B cell (primary cell): ENCODE measurements at regions not wholly inside any gene's neighbourhood (a gene's known extent, or its start where the extent isn't known, plus 50 kb on each side); places are given as distances from the start of the nearest gene placed in this dataset.

Source experiments
- EZH2 ChIP-seq: IDR thresholded peaks from 2 replicates; pipeline ENCODE4 v1.6.1; 2012; ENCODE audit warnings: borderline replicate concordance, low read depth, mild to moderate bottlenecking, moderate library complexity, low read length; ENCODE audit not compliant: insufficient read depth, poor library complexity, severe bottlenecking
- TF ChIP-seq, protein P1 (sequence below): fragments of 200-600 bp; IDR thresholded peaks from one replicate; pipeline ENCODE4 v1.8.0; 2022; ENCODE audit warnings: antibody characterized with exemption, mild to moderate bottlenecking

DNA sequence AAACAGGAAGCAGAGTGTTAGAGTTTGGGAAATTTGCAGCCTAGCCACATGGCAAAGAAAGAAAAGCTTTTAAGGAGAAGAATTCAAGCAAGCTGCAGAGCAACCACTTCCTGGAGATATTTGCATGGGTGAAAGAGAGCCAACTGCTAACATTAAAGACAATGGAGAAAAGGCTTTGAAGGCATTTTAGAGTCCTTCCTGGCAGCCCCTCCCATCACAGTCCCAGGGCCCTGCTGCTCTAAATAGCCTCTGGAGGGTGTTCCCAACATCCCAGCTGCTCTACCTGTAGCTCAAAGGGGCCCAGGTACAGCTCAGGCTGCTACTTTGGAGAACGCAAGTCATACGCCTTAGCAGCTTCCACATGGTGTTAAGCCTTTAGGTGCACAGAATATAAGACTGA lies 235.9 kb upstream of the FMR1 start:
- TF ChIP-seq, protein P1, sequence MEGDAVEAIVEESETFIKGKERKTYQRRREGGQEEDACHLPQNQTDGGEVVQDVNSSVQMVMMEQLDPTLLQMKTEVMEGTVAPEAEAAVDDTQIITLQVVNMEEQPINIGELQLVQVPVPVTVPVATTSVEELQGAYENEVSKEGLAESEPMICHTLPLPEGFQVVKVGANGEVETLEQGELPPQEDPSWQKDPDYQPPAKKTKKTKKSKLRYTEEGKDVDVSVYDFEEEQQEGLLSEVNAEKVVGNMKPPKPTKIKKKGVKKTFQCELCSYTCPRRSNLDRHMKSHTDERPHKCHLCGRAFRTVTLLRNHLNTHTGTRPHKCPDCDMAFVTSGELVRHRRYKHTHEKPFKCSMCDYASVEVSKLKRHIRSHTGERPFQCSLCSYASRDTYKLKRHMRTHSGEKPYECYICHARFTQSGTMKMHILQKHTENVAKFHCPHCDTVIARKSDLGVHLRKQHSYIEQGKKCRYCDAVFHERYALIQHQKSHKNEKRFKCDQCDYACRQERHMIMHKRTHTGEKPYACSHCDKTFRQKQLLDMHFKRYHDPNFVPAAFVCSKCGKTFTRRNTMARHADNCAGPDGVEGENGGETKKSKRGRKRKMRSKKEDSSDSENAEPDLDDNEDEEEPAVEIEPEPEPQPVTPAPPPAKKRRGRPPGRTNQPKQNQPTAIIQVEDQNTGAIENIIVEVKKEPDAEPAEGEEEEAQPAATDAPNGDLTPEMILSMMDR = no peak
- TF ChIP-seq EZH2 = no peak
